ENCODE measurements at regions not wholly inside any gene's neighbourhood (a gene's known extent, or its start where the extent isn't known, plus 50 kb on each side); places are given as distances from the start of the nearest gene placed in this dataset.

DNA sequence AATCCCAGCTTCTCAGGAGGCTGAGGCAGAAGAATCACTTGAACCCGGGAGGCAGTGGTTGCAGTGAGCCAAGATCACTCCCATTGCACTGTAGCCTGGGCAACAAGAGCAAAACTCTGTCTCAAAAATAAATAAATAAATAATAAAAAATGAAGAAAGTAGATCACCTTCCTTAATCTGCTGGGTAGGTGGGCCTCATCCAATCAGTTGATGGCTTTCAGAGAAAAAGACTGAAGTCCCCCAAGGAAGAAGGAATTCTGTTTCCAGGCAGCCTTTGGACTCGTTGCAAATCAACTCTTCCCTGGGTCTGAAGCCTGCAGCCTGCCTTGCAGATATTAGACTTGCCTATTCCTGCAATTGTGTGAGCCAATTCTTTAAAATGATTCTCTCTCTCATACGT, 136.5 kb downstream of the TFCP2L1 start:
- TF ChIP-seq, protein P1, sequence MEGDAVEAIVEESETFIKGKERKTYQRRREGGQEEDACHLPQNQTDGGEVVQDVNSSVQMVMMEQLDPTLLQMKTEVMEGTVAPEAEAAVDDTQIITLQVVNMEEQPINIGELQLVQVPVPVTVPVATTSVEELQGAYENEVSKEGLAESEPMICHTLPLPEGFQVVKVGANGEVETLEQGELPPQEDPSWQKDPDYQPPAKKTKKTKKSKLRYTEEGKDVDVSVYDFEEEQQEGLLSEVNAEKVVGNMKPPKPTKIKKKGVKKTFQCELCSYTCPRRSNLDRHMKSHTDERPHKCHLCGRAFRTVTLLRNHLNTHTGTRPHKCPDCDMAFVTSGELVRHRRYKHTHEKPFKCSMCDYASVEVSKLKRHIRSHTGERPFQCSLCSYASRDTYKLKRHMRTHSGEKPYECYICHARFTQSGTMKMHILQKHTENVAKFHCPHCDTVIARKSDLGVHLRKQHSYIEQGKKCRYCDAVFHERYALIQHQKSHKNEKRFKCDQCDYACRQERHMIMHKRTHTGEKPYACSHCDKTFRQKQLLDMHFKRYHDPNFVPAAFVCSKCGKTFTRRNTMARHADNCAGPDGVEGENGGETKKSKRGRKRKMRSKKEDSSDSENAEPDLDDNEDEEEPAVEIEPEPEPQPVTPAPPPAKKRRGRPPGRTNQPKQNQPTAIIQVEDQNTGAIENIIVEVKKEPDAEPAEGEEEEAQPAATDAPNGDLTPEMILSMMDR (IDR thresholded peaks at IDR 0.05): no peak
- TF ChIP-seq EP300 (IDR thresholded peaks at IDR 0.05) (no peak), POLR2A (IDR thresholded peaks at IDR 0.05) (no peak)

Data from upper lobe of left lung (tissue), 4 donors.